ENCODE measurements at regions not wholly inside any gene's neighbourhood (a gene's known extent, or its start where the extent isn't known, plus 50 kb on each side); places are given as distances from the start of the nearest gene placed in this dataset.
"Not testable (repeated sequence)": the region's sequence is repeated elsewhere in the genome, so short reads cannot be mapped to it uniquely, and the experiment has no call there.

DNA sequence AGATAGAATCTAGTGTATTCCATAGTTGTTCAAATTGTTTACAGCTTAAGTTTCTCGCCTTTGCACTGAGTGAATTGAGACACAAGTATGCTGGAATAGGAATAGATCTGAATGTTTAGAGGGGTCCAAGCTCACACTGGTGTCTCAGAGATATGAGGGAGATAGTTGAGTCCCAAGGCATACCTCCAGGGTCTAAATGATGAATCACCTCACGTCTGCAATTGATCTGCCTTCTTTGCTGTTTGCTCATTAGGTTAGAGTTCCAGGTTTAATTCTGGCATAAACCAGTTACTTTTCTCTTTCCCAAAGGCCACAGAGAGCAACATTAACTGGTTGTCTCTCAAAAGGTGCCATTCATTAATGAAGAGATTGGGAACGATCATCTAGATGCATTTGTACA is 106.3 kb upstream of the MME start:
- DNase-seq = no peak

DNA sequence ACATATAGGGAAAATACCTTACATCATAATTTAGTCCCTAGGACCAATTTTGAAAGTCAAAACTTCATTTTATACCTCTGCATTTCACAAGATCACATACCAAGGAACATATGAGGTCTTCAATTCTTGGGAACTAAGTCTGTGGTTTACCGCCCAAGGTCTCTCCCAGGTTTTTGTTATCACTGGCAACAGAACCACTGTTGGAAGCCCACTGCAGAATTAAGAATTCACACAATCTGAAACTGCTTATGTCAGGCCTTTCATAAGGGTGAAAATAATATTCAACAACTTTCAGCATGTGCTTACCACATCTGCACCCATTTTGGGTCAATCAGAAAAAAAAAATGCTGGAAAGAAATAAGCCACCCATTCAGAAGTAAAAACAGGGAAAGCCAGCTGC is 107.2 kb upstream of the MME start:
- no peak for DNase-seq

DNA sequence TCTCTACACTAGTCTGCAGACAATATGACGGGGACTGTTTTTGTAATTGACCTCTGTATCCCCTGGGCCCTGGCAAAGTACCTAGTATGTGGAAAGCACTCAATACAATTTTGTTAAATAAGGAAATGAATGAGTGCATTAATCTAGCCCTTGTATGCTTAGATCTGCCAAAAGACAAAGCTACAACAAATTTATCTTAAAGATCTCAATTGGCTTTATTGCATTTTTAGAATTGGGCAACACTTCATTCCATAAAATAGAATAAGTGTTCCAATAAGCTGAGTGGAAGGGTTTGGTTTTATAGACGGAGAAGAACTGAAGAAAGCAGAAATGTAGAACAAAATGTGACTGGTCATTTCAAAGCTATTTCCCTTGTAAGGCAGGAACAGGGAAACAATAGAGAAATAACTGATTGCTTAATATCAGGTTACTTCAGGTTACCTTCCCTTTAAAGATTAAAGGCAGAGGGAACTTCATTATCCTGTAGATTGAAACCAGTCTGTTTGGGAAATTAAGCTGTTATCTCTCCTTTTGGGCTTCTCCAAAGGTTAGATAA is 108.3 kb upstream of the MME start:
- DNase-seq = no peak

DNA sequence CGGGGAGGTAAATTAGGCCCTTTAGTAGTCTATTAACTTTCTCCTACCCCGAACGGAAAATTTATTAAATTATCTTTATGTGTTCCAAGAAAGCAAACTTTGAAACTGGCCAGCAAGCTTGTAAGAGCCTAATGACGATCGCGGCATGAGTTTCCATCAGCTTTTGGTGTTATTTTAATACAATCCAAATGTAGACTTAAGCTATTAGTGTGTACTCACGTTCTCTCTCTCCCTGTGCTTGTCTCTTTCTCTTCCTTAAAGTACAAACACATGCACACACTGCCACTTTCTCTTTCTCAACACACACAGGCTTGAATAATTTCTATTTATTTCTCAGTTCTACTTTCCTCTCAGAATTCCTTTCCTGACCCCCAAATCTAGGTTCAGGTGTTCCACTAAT is 108.8 kb upstream of the MME start:
- DNase-seq = no peak

DNA sequence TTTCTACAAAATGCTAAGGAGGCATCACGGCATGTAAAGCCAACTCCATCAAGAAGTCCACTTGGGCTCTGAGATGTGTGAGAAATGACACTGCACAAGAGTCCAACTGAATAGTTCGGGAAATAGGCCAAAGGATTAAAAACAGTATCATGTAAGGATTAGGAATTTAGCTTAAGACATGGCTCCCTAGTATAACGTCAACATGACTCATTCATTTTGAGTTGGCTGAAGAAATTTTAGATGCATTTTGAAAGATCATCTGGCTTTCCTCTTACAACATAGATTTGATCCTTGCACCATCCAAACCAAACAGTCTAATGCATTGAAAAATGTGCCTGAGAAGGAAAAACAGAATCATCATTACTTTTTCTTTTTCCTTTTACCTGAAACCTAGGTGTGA is 109.3 kb upstream of the MME start:
- DNase-seq = no peak

DNA sequence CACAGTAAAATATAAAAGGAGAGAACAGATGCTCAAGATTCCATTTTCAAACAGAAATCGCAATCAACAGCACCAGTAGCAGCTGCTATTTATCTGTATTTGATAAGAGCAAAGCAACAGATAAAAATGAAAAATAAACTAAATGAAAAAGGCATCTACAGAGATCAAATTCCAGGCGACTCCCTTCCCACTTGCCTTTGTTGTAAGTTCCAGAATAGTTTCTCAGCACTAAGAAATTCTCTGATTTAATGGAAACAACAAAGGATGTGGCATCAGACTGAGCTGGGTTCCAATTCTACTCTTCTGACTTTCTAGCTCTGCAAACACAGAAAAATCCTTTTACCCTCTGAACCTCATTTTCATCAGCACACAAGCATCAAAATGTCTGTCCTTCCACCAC is 110.8 kb upstream of the MME start:
- no peak for DNase-seq

DNA sequence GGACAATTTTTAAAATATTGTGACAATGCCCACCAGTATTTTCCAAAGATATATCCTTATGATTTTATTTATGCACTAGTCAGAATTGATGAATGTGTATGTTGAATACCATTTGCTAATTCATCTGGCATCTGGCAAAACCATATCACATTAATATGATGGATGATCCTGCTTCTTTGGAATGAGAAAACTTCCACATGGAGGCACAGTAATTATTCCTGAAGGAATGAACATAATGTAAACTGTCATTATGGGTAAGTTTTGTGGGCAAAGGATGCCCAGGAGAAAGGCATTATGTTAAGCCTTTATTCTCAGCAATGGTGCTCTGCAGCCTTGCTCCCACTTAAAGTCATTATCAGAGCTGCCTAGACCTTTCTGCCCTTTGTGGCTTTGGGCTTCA is 113.0 kb upstream of the MME start:
- DNase-seq = no peak

DNA sequence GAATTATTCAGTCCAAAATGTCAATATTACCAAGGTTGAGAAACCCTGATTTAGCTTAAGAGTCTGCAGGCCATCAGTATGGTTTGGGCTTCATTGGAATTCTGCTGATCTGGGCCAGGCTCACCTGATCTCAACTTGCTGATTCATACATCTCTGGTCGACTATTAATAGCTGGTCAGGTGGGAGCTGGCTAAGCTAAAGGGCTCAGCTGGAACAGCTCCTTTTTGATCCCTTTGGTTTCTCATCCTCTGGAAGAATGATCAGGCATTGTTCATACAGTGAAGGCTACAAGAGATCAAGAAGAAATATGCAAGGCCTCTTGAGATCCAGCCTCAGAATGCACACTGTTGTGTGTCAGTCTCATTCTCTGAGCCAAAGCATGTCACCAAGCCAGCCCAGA is 123.3 kb upstream of the MME start:
- DNase-seq = no peak

DNA sequence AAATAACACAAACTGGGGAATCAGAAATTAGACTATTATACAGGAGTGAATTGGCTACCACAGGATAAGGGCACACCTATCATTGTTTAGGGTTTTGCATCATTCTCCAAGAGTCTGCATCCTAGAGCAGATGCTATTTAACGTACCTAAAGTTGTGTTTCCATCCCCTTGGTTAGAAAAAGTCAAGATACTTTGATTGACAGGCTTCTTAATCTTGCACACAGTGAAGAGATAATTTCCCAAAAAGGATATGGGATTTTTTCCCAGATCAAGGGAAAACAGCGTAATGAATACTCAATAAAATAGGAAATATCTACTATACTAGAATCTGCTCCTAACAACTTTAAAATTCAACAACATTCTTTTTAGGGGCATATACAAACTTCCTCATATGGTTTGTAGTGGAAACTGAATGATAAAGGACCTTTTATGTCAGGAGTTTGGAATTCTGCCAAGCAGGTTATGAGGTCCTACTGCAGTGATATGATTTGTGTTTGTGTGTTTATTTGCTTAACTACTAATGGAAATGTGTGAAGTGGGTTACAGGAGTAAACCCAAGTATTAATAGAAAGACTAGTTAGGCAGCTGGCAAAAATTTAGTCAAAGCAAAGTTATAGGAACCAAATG is 124.1 kb upstream of the MME start:
- DNase-seq = no peak

DNA sequence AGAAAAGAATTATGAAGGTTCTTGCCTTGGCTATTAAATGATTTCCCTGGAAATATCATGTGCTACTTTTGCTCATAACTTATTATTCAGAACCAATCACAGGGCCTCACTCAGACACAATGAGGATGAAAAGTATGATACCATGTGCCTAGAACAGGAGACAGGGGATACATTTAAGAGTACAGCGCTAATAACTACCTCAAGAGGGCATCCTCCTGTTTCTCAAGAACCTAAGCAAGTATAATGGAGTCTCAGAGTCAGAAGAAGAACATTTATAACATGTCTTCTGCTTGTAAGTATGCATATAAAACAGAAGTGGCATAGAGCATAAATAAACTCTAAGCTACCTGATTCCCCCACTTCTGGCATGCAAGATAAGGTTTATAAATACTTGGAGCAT is 125.4 kb upstream of the MME start:
- DNase-seq = no peak

DNA sequence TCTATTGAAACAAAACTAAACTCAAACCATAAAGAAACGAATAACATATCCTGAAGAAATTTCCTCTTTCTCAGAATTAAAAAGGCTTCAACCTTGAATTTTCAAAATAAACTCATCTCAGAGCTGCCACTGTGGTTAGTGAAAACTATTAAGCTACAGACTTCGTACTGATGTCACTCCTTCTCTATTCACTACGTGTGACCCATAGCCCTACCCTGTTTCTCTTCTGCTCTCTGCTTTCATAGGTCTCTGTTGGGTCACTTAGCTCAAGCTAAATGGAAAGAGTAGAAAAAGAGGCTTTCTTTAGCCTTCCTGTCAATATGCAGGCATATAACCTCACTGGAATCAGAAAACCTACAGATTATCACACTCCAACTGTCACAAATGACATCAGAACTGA is 126.6 kb upstream of the MME start:
- no peak for DNase-seq

DNA sequence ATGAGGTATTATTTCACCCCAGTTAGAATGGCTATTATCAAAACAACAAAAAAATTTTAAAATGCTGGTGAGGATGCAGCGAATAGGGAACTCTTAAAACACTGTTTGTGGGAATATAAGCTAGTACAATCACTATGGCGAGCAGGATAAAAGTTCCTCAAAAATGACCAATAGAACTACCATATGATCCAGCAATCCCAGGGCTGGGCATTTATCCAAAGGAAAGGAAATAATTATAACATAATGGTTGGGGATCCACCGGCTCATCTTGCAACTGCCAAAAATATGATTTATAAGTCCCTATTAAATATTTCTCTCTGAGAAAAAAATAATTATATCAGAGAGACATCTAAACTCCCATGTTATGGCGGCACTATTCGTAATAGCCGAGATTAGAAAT is 127.6 kb upstream of the MME start:
- no peak for DNase-seq

DNA sequence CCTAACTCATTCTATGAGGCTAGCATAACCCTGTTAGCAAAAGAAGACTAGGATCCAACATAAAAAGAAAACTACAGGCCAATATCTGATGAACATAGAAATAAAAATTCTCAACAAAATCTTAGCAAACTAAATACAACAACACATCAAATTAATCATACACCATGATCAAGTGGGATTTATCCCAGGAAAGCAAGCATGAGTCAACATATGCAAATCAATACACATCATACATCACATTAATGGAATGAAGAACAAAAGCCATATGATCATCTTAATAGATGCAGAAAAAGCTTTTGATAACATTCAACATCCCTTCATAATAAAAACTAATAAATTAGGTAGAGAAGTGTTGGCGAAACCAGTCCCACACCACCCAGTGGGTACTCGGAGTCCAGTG is 136.1 kb upstream of the MME start:
- DNase-seq = no peak

DNA sequence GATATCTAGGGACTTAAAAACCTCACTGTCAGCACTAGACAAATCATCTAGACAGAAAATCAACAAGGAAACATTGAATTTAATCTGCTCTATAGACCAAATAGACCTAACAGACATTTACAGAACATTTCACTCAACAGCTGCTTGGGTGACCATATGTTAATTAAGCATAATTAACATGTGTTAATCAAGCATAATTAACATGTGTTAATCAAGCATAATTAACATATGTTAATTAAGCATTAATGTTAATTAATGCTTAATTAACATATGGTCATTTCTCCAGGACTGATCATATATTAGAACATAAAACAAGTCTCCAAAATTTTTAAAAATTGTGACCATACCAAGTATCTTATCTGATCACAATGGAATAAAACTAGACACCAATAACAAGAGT is 137.3 kb upstream of the MME start:
- DNase-seq = no peak

DNA sequence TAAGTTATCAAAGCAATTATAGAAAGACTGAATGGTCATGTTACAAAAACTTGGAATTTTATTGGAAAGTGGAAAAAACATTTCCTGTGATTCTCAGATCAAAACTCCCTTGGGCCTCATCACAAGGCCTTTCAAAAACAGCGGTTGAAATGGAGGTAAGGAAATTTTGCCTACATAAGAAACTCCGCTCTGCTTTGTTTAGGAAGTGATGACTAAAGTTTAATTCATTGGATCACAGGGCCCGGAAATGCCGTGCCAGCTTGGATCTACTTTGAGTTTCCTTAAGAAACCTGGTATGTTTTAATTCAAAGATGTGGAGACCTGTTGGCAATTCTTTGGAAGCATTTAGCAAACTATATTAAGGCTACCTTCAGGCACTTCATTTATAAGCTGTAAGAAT is 143.9 kb upstream of the MME start:
- no peak for DNase-seq

DNA sequence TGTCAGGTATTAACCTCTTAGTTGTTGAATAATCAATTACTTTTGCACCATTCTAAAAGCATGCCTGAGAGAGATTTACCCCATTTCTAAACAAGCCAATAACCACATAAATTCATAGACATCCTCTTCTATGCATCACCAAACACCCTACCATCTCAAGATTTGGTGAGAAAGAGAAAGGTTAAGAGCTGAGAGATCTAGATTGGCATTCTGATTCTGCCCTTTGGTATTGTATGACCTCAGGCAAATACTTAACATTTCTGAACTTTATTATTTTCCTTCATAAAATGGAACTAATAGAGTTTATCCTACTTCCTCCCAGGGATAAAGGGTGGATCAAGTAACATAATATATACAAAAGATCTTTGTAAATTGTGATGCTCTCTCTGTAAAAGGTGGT is 146.5 kb upstream of the MME start:
- no peak for DNase-seq

DNA sequence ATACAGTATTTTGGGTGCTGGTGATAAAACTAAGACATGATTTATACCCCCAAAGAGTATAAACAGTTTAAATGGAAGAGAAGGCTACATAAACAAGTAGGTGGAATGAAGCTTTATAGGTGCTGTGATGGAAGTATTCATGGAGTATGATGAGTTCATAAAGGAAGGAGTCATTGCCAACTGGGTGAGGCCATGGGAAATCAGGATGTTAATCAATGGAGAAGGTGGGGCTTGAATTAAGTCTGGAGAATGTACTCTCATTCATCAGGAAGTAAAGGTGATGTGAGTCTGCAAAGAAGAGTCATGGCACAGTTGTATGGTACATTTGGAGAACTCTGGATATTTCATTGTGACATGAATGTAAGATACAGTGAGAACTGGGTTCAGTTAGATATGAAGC is 147.5 kb upstream of the MME start:
- DNase-seq = no peak

DNA sequence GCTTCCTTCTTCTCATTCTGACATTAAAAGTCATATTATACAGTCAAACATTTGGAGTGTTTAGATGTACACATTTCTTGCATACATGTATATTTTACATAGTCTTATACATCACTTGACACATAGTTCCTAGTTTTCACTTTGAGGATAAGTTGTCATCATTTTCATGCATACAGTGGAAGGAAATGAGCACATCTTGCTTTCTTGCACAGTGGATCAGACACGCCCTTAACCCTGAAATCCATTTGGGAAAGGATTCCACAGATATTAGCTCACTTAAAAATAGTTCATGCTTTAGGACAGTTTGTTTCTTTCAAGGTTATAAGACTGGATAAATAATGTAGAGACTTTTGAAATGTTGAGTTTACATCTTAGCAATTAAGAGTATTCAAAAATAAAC is 148.6 kb upstream of the MME start:
- DNase-seq = no peak

DNA sequence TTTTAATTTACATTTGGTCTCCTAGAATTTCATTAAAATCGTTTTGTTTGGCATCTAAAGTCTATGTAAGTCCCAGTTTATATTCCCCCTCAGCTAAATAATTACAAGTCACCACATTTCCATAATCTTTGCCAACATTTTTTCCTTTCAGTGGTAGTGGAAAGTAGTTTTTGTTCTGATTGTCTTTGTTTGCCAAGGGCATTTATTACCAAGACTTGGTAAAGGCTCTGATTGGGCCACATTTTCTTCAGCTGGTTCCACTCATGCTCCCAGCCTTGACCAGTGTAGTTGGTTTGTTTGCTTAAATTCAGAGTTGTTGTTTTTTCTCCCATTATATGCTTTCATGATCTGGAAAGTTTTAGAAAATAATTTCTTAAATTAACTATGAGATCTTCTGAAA is 153.4 kb upstream of the MME start:
- DNase-seq = no peak

DNA sequence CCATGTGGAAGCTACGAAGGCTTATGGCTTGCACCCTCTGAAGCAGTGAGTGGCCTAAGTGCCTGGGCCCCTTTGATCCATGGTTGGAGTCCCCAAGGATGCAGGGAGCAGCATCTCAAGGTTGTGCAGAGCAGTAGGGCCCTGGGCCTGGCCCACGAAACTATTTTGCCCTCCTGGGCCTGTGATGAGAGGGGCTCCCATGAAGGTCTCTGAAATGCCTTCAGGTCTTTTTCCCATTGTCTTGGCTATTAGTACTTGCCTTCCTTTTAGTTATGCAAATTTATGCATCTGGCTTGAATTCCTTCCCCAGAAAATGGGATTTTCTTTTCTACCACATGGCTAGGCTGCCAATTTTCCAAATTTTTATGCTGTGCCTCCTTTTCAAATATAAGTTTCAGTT is 158.8 kb upstream of the MME start:
- DNase-seq = no peak

DNA sequence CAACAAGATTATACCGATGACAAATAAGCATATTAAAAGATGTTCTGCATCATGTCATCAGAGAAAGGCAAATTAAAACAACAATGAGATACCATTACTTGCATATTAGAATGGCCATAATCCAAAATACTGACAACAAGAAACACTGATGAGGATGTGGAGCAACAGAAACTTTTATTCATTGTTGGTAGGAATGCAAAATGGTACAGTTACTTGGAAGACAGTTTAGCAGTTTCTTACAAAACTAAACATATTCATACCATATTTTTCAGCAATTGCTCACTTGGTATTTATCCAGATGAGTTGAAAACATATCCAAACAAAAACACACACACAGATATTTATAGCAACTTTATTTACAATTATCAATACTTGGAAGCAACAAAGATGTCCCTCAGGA is 160.9 kb upstream of the MME start:
- DNase-seq = no peak

DNA sequence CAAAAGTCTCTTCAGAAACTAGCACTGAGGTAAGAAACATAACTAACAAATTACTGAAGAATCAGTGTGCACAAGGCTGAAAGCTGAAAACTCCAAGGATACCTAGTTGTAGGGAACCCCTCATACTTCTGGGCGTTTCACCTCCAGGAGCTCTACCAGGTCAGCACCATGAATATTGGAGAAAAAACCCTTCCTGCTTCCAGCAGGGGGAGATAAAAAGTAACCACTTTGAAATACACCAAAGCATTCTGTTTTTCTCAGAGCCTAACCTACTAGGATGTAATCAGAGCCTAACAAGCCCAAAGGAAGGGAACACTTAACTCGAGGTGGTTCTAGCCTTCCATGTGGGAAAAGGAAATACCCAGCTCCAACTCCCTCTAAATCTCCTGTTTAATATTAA is 175.8 kb upstream of the MME start:
- DNase-seq = no peak

DNA sequence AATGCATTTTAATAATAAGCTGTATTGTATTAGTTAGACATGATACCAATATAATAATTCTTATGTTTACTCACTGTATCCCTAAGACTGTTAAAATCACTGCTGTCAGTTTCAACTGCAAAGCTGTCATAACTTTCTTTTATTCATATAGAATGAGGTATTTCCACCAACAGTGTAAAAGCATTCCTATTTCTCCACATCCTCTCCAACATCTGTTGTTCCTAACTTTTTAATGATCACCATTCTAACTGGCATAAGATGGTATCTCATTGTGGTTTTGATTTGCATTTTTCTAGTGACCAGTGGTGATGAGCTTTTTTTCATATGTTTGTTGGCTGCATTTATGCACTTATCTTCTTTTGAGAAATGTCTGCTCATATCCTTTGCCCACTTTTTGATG is 177.6 kb upstream of the MME start:
- not testable (repeated sequence) for DNase-seq

DNA sequence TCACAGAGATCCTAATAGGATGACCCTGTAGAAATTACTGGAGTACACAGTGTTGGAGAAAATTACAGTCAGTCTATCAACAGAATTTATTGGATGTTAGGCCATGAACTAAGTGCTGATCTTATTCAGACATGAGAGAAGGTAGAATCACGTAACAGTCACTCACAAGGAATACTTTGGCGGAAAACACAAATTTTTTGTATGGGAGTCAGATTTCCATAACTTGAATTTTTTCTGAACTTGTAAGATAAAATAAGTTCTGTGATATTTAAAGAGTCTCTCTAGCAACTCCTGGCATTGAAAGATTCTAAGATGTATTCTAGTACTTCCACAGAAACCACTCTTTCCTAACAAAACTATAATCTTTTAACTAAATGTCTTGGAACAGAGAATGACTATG is 178.8 kb upstream of the MME start:
- DNase-seq = no peak

DNA sequence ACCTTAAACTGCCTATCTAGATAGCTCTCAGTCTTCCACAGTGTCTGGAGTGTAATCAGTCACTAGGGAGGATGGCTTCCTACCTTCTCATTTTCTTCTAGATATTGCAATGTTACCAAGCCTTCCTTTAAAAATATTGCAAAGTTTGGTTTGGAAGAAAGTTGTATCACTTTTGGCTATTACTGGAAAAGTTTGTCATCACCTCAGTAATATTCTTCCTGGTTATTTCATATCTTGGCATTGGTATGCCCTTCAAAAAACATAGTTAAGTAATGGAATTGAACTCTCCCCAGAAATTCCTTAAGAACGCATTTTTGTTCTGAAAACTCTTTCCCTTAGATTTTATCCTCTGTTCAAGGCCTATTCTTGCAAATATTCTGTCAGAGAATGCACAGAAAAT is 179.3 kb upstream of the MME start:
- no peak for DNase-seq

DNA sequence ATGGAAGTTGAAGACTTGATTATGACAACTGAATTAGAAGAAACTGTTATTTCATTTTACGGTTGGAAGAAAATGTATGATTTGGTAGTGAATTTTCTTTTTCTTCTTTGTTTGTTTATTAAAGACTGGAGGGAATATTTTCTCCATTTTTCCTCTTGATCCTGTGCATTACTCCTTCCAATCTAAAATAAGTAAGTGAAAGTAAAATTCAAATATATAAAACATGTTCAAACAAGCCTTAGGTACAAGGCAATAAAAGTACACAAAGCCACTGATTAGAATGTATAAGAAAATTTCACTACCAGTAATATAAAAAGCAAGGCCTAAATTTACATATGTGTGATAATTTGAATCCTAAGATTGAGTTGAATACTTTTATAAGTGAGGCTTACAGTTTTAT is 181.2 kb upstream of the MME start:
- no peak for DNase-seq
